ENCODE measurements at regions not wholly inside any gene's neighbourhood (a gene's known extent, or its start where the extent isn't known, plus 50 kb on each side); places are given as distances from the start of the nearest gene placed in this dataset.
"Not testable (repeated sequence)": the region's sequence is repeated elsewhere in the genome, so short reads cannot be mapped to it uniquely, and the experiment has no call there.

- TF ChIP-seq RAD21 (IDR thresholded peaks at IDR 0.05); CTCF (IDR thresholded peaks at IDR 0.05; ENCODE audit: low read depth, low read length, missing input control); REST (IDR thresholded peaks at IDR 0.05); HNF4A (conservative IDR thresholded peaks at IDR 0.05); TAF1 (conservative IDR thresholded peaks at IDR 0.05): not testable (repeated sequence)
These were observed 118.9 kb downstream of the ZNF675 start for GRCh38 chr19:23568116-23568515.

All from liver (tissue), 3 donors.